GM19328 (cell line): ENCODE measurements at regions not wholly inside any gene's neighbourhood (a gene's known extent, or its start where the extent isn't known, plus 50 kb on each side); places are given as distances from the start of the nearest gene placed in this dataset.

Experiments used
- ATAC-seq: cut with Tn5 transposase; IDR thresholded peaks from one replicate; pipeline ENCODE4 v1.9.1; 2021; ENCODE audit warnings: mild to moderate bottlenecking, moderate library complexity; ENCODE audit not compliant: unreplicated experiment

DNA sequence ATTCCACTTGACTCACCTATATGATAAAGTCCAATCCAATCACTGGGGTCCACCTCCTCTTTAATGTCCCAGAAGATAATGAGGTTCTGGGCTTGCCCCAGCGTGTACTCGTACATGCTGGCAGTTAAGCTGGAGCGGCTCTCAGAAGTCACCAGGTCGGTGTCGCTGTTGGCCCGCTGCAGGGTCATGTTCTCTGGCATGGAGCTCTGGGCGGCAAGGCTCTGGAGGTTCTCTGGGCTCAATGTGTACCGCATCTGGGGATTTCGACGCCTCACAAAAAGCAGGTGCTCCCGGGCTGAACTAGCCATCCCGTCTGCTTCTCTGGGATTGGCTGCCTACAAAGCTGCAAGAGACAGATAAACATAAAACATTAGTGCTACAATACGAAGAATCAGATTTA lies 206.4 kb upstream of the CCDC150 start:
- ATAC-seq: no peak

DNA sequence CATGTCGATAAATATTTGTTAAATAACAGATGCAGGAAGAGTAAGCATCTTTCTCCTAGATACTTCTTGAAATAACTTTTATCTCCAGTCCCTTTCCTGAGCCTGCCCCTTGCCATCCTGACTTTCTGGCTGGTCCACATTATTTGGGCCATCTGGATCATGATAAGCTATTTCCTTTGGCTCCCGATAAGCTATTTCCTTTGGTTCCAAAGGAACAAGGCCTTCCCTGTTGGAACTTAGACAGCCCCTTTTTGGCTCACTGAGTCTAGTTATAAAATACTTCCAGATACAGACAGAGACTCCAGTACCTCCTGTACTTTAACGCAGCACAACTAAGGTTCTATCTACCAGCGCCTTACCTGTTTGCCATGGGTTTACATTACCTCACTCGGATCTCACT lies 205.3 kb upstream of the CCDC150 start:
- no peak for ATAC-seq

- ATAC-seq: no peak
These were observed 204.3 kb upstream of the CCDC150 start for GRCh38 chr2:196435189-196435588.

DNA sequence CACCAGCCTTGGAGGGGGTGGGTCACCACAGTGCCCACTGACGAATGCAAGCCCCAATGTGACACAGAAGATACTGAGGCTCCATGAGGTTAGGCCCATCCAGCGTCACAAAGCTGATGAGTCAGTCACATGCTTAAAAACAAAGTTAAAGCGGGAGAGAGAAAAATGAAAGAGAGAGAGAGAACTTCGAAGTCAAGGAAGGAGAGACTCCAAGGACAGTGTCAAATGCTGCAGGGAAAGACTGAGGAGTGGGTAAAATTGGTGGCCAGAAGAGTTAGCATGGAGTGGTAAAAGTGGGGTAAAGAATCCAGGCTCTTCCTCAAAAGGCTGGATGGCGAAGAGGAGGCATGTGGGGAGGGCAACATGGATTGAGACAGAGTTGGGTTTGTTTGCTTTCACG lies 201.9 kb upstream of the CCDC150 start:
- ATAC-seq: no peak

- ATAC-seq: no peak
These were observed 199.8 kb upstream of the CCDC150 start for GRCh38 chr2:196439760-196440159.

DNA sequence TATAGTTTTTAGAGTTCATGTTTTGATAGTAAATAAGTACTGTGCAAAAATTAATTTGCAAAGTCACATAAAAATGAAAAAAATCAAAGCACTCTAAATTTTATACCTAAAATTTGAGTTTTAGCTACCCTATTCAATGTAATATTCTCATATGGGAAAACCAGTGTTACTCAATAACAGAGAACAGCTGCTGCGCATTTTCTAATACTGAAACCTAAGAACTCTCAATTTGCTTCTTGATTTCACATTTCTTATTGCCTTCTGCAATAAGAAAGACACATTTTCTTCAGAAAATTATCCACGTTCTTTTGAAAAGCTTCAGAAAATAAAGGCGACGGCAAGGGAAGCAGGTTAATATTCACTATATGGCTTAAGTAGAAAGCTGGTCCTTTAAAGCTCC lies 199.1 kb upstream of the CCDC150 start:
- no peak for ATAC-seq

DNA sequence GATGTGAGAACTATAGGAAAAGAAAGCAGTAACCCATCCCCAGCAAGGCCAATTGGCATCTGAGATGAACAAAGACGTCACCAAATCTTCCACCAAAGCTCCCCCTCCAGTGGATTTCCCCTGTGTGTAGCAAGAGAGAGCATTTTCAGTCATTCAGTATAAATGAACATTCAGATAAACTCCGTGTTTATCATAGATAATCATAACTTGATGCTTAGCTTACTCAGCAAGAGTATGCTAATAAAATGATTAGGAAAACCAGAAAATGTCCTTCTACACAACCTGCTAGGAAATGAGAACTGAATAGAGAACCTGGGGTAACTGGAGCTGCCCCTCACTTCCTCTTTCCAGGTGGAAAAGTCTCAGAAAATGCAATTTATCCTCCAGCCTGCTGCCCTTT lies 198.0 kb upstream of the CCDC150 start:
- no peak for ATAC-seq

DNA sequence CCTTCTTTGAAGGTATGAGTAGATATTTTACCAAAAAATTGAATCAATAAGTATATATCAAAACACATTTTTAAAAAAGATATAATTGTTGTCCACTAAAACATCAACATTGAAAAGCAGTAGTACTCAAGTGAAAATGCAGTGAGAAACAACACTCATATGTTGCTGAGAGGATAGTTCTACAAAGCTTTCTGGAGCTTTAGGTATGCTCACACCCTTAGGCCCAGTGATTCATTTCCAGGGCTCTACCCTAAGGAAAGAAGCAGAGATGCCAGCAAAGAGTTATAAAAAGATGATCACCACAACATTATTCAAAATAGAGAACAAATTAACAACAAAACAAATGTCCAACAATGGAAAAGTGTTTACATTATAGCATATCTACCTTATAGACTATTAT lies 197.3 kb upstream of the CCDC150 start:
- no peak for ATAC-seq

DNA sequence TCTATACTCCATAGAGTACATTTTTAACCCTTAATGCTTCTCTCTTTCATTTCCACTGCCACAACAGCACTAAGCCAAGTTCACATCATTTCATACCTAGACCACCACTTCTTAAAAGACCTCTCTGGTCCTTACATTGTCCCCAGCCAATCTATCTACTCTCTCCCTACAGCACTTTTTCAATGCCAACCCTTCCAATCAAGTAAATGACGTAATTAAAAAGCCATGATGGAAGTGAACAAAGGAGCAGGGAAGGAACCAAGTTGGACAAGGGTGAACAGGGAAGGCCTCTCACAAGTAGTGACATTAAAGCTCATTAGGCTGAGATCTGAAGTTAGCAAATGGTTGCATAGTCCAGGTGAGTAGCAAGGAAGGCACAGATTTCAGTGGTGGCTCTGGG lies 195.1 kb upstream of the CCDC150 start:
- ATAC-seq: no peak

DNA sequence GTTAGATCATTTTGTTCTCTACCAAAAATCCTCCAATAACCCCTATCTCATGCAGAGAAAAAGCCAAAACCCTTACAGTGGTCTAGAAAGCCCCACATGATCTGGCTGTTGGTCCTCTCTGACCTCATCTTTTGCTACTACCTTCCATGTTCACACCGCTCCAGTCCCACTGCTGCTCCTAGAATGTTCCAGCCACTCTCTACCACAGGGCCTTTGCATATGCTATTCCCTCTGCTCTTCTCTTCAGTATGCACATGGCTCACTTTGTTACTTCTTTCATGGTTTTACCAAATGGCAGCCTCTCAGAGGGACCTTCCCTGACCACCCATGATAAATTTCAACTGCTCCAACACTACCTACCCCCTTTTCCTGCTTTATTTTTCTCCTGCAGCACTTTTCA lies 193.5 kb upstream of the CCDC150 start:
- no peak for ATAC-seq

DNA sequence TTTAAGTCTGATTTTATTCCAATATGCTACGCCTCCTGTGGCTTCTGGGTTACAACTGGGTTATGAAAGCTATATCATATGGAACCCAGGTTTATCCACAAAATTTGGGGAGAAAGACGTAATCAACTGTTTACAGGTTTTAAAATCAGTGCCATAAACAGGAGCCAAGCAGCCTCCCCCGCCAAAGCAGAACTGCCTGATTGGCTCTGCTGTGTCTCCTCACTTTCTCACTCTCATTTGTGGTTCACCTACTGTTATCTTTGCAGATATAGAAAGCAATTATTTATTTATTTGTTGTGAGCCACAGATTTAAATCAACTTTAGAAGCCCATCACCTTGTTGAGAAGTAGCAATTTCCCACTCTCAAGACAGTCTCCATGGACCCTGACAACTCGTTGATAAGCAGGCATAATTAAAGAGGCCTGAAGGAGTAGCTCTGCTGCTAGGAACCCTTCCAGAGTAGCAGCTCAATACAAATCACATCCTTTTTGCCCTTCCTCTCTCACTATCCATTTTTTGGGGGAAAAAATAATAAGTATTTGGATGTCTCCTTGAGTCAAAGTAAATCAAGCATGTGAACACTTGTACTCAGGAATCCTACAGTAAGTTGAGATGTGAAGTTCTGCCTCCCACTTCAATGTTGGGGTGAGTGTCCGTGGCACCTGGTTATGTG lies 191.0 kb upstream of the CCDC150 start:
- no peak for ATAC-seq

GRCh38 chr2:196449083-196449482 lies 190.4 kb upstream of the CCDC150 start:
- no peak for ATAC-seq

DNA sequence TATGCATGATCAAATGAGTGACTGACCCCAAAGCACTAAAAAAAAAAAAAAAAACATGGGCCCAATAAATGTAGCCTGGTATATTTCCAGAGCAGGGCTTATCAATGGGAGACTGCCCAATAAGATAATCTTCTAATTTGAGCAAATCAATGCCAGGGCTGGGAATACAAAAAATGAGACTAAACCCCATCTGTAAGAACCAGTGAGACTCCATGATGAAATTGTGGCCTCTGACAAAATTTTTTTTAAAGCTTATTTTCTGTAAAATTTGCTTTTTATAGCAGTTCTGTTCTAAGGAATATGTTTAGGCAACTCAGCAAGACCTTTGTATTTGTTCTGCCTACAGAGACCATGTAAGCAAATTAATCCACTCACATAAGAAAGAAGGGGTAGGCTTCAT lies 186.8 kb upstream of the CCDC150 start:
- ATAC-seq: no peak

DNA sequence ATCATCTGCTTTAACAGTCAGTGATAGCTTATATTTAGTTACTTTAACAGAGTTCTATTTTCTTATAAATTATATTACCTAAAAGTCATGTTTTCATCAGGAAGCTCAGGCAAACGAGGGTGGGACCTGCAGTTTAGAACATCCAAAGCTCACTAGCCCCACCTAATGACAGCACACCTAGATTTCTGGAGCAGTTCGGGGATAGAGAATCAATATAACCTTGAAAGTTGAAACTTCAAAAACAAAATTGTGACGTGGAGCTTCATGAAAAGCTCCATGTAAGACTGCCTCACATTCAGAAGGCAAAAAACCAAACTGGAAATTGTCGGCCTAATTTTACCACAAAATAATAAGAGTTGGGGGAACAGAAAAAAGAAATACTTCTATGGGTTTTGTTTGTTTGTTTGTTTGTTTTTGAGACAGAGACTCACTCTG lies 185.9 kb upstream of the CCDC150 start:
- no peak for ATAC-seq

- no peak for ATAC-seq
These were observed 185.0 kb upstream of the CCDC150 start for GRCh38 chr2:196454492-196454891.

DNA sequence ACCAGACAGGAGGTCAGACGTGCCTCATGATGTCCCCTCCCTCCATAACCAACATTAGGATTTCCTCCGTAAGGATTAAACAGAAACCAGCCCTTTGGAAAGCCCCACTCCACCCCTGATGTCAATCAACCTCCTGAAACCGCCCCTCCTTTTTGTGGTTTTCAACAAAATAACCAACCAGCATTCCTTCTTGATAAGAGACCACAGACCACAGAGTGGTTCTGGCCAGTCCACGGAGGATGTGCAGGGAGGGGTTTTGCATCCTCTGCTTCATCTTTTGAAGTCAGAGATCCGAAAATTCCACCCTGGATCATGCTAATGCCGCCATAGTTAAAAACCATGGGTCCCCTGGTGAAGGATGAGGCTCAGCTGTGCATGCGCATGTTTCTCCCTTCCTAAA lies 180.0 kb upstream of the CCDC150 start:
- no peak for ATAC-seq

DNA sequence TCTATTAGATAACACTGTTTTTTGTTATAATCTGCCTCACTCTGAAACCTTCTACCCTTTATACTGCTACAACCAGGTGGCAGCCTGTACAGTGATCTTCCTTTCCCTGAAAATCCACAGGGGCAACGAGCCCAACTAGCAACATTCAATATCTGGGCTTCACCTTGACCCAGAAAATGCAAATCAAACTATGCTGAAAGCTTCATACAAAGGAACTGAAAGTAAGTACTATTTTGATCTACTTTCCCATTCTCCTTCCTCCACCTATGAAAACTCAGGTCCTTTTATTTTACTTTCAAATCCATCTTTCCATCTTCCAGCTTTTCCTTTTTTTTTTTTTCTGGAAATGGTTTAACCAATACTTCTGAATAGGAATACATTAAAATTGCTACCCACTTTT lies 175.8 kb upstream of the CCDC150 start:
- ATAC-seq: no peak

- no peak for ATAC-seq
These were observed 175.2 kb upstream of the CCDC150 start for GRCh38 chr2:196464311-196464710.

DNA sequence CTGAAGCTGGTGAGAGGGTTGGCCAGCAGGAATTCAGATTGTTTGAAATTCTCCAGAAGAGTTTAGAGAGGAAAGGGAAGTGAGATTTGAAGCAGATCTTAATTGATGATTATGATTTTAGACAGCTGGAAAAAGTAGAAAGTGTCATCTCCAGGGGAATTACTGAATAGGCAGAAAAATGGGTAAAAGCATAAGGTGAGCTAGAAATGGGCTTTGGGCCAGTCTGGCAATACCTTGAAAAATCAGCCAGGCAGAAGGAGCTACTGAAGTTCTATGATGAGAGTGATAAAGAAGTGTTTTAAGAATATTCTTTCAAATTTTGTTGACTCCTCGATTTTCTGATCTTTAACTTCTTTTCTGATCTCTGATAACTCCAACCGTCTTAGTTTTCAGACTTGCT lies 172.9 kb upstream of the CCDC150 start:
- ATAC-seq: no peak

- ATAC-seq: no peak
These were observed 171.1 kb upstream of the CCDC150 start for GRCh38 chr2:196468394-196468793.

- no peak for ATAC-seq
These were observed 165.9 kb upstream of the CCDC150 start for GRCh38 chr2:196473617-196474016.

- ATAC-seq: no peak
These were observed 163.9 kb upstream of the CCDC150 start for GRCh38 chr2:196475611-196476010.

DNA sequence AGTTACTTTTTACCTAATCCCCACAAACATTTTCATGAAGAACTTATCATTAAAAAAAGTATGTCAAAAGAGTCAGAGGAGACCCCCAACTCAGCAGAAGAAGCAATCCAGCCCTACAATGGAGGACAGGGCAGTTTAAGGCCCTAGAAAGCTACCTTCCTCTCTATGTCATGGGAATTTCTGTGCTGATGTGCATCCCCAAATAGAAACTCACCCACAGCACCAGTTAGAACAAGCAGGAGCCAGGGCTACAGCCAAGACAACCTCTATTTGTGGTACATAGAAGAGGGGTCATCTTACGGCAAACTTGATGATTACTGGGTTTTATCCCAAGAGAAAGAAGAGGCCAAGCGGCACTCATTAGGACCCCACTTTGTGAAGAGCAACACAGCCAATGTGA lies 160.9 kb upstream of the CCDC150 start:
- no peak for ATAC-seq
